ENCODE measurements at regions not wholly inside any gene's neighbourhood (a gene's known extent, or its start where the extent isn't known, plus 50 kb on each side); places are given as distances from the start of the nearest gene placed in this dataset.
A peak's percentile ranks its signal among the peaks of the same experiment; 100 is the strongest.
"Not testable (repeated sequence)": the region's sequence is repeated elsewhere in the genome, so short reads cannot be mapped to it uniquely, and the experiment has no call there.

GRCh38 chr22:49674479-49675050, 153.1 kb downstream of the BRD1 start:
- no peak for DNase-seq

- DNase-seq = no peak
Measured at GRCh38 chr22:49673048-49673447, 154.6 kb downstream of the BRD1 start.

- no peak for DNase-seq
Measured at GRCh38 chr22:49672014-49672516, 155.6 kb downstream of the BRD1 start.

GRCh38 chr22:49671331-49672013, 156.2 kb downstream of the BRD1 start:
- no peak for DNase-seq

GRCh38 chr22:49670456-49671330, 157.0 kb downstream of the BRD1 start:
- no peak for DNase-seq

- DNase-seq = peak; percentile 47
Measured at GRCh38 chr22:49669969-49670455, 157.7 kb downstream of the BRD1 start.

- DNase-seq = not testable (repeated sequence)
Measured at GRCh38 chr22:49669427-49669968, 158.2 kb downstream of the BRD1 start.

GRCh38 chr22:49668402-49668801, 159.3 kb downstream of the BRD1 start:
- no peak for DNase-seq

GRCh38 chr22:49667236-49667635, 160.4 kb downstream of the BRD1 start:
- no peak for DNase-seq

- no peak for DNase-seq
Measured at GRCh38 chr22:49666146-49666809, 161.4 kb downstream of the BRD1 start.

- no peak for DNase-seq
Measured at GRCh38 chr22:49664891-49665290, 162.8 kb downstream of the BRD1 start.

- no peak for DNase-seq
Measured at GRCh38 chr22:49664371-49664881, 163.2 kb downstream of the BRD1 start.

GRCh38 chr22:49663823-49664222, 163.8 kb downstream of the BRD1 start:
- DNase-seq = no peak

GRCh38 chr22:49663311-49663711, 164.4 kb downstream of the BRD1 start:
- DNase-seq = no peak

- no peak for DNase-seq
Measured at GRCh38 chr22:49662681-49663080, 165.0 kb downstream of the BRD1 start.

- peak; percentile 79 for DNase-seq
Measured at GRCh38 chr22:49660794-49661781, 166.6 kb downstream of the BRD1 start.

- DNase-seq = no peak
Measured at GRCh38 chr22:49660321-49660720, 167.4 kb downstream of the BRD1 start.

GRCh38 chr22:49659924-49660315, 167.8 kb downstream of the BRD1 start:
- no peak for DNase-seq

- DNase-seq = no peak
Measured at GRCh38 chr22:49659281-49659923, 168.3 kb downstream of the BRD1 start.

GRCh38 chr22:49658902-49659280, 168.8 kb downstream of the BRD1 start:
- DNase-seq = no peak

Data from NCI-H345 (cell line).